Fibroblast of skin of back (primary cell): ENCODE measurements at regions not wholly inside any gene's neighbourhood (a gene's known extent, or its start where the extent isn't known, plus 50 kb on each side); places are given as distances from the start of the nearest gene placed in this dataset.

Experiments
- DNase-seq: peaks from one replicate; pipeline ENCODE4 v3.0.0-alpha.2; 2013

DNA sequence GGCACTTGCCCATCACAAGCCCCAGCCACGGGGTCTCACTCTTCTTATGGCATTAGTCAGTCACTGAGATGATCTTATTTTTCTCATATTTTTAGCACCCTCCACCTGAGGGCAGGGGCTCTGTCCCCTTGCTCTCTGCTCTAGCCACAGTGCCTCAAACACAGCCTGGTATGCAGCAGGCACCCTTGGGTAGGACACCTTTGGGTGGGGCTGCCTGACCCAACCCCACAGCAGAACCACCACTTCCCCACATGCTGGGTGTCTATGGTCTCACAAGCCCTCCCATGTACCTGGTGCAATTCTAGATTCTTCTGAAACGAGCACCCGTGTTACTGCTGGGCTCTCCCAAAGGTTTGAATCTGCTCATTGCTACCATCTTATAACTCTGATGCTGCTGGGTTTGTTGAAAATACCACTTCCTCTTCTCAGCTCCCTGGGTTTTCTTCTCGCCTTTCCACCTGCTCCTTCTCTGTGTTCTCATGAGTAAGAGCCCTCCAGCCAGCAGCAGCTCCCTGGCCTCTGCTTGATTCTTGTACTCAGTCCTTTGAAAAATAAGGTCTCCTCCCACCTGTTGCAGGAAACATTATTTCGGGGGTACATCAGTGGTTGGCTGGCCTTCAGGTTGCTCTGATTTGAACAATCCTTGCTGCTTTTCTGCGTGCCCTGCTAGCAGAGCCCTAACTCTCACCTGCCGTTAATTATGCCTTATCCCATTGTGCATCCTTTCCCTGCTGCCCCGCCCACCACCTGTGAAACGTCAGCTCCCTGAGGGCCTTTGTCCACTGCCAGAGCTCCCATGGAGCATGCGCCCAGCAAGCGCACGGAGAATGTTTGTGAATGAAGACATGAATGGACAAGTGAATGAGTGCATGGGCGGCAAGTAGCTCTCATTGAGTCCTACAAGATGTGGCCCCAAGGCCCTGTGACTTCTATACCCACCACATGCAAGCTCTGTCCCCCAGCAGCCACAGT lies 1181.6 kb downstream of the TBC1D22A start:
- DNase-seq: no peak

DNA sequence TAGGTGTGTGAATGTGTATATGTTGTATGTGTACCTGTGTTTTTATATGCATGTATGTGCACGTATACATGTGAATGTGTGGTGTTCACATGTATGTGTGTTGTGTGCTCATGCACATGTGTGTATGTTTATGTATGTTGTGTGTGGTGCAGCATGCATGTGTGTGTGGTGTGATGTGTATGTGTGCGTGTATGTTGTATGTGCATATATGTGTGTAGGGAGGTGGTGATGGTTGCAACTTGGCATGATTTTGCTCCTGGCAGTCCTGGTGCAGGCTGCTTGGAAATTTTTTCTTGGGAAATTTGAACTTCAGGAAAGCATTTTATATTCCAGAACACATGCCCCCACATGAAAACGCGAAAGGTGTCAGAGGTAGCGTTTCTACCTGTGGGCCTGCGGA lies 1177.8 kb downstream of the TBC1D22A start:
- DNase-seq: no peak

DNA sequence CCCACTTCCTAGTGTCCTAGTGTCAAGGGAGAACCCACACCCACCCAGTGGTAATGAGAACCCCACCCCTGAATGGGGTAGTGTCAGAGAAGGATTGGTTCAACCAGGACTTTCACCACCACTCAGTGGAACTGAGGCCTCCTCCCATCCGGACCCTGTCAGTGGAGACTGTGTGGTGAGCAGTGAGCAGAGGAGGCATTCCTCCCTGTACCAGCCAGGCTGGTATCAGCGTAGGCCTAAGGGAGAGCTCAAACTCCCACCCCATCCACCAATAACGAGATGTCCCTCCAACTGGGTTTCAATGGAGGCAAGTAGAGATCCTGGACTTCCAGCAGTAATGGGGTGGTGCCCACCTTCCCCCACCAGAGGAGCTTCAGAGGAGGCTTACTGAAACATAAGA lies 1171.4 kb downstream of the TBC1D22A start:
- DNase-seq: no peak

DNA sequence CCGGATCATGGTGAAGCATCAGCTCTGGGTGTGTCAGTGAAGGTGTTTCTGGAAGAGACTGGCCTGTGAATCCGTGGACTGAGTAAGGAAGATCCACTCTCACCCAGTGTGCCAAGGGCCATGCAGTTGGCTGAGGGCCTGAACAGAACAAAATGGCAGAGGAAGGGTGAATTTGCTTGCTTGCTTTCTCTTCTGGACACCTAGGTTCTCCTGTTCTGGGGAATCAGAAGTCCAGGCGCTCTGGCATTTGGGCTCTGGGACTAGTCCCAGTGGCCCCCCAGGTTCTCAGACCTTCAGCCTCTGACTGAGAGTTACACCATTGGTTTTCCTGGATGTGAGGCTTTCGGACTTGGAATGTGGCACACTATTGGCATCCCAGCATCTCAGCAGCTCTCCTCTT lies 1170.8 kb downstream of the TBC1D22A start:
- no peak for DNase-seq

DNA sequence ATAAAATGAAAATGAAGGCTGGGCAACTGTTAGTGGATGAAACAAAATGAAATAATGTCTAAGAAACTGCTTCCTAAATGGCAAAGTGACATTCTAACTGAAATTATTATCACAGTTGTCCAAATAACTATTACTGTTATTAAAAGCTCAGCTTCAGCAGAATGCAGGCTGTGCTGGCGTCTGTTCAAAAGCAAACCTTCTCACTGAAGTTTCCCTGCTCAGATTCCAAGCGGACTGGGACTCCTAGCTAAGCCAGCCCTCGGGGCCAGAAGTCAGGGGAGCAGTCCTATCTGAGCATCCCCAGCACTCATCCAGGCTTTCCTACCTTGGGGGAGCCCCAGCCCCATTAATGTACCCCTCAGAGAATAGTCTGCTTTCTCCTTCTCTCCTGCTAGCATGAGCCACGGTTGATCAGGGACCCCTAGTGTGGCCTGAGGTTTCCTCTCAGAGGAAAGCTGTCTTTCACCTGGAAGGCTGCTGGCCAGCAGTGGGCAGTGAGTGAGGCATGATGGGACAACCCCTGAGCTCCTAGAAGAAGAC lies 1167.3 kb downstream of the TBC1D22A start:
- DNase-seq: no peak

DNA sequence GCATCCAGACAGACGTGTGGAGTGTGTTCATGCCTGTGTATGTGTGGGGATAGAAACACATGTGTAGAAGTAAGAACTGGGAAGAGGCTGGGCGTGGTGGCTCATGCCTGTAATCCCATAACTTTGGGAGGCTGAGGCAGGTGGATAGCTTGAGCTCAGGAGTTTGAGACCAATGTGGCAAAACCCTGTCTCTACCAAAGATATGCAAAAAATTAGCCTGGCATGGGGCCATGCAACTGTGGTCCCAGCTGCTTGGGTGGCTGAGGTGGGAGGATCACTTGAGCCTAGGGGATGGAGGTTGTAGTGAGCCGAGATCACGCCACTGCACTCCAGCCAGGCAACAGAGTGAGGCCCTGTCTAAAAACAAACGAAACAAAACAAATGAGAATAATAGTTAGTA lies 1166.6 kb downstream of the TBC1D22A start:
- DNase-seq: no peak

DNA sequence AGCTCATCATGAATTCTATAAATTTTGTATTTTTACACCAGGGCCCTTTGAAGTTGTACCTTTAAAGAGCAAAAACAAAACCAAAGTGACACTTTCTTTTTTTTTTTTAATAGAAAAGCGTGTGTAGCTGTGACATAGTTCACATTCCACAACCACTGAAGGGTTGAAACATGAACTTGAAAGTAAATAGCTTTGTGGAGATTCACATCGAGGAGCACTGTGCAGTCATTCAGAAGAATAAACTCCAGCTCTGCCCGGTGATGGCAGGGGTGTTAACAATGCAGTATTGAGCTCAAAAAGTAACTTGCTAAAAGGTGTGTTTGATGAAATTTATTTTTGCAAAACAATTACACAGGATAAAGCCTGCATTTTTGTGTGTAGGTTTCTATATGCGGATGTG lies 1166.2 kb downstream of the TBC1D22A start:
- peak; percentile 18 for DNase-seq

DNA sequence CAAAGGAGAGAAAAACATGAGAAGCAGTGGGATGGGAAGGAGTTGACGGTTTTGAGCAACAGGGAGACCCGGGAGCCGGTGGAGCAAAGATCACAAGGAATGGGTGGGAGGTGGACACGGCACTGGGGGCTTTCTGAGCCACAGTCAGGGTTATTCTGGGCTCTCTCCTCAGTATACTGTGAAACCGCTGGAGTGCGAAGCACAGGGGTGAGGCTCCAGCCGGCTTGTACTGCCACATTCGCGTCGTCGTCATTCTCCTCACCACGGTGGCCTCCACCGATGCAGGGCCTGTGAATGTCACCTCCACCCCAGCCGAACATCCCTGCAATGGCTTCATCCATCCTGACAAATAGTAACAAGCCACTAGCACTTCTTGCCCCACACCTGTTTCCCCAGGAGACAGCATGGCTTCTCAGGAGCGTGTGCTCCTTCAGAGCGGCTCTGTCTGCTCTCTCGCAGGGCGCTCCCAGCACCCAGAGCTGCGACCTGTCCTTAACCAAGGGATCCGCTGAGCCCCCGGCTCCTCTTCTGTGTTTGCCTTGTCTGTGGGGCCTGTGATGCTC lies 1165.3 kb downstream of the TBC1D22A start:
- DNase-seq: no peak

DNA sequence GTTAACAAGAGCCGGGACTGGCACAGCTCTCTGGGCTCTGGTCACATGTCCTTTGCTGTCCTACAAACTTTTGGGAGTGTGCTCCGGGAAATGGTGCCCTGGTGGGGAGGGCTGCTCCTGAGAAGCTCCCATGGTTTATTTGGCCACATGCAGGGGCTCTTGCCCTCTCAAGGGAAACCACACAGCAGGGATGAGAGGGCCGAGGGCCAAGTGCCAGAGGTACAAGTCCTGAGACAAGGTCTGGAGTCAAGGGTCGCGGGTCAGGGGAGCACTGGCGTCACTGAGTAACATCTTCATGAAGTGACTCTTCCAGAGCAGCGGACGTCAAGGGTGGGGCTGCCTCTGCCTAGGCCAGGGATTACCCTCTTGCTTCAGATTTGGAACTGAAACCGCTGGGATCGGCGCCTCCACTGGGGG lies 1160.6 kb downstream of the TBC1D22A start:
- no peak for DNase-seq

DNA sequence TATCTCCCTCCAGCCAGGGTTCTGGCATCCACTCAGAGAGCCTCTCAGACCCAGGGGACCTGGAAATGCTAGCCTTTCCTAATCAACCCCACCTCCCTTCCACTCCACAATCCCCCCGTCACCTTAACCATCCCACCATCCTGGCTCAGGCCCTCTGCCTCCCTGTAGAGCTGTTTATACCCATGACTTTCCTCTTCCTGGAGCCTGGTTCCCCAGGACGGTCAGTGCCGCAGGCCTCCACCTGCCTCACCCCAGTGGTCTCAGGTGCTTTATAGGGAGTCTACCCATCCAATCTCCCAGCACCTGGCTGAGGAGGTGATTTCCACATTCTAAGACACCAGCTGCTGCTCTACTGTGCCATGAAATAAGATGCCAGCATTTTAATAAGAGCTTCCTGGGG lies 1159.5 kb downstream of the TBC1D22A start:
- no peak for DNase-seq

DNA sequence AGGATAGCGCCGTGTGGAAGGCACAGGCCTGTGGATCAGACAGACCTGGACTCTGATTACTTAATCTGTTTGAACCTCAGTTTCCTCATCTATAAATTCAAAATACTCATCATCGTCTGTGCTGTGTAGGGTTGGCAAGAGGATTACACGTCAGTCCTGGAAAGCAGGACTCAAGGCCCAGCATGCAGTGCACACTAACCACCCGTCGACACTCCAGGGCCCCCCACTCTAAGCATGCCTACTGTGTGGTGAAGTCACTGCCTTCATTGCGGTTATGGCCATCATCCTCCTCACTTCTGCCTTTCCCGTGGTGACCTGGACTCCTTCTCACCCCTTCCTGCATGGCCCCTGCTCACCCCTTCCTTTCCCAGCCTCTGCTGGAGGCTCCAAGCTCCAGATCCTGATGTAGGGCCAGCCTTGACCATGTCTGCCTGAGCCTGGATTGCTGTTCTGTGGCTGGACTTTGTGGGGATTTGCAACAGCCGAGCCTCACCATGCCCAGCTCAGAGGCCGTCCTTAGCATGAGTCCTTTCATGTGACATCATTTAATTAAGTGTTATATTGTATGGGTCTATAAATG lies 1158.0 kb downstream of the TBC1D22A start:
- no peak for DNase-seq

DNA sequence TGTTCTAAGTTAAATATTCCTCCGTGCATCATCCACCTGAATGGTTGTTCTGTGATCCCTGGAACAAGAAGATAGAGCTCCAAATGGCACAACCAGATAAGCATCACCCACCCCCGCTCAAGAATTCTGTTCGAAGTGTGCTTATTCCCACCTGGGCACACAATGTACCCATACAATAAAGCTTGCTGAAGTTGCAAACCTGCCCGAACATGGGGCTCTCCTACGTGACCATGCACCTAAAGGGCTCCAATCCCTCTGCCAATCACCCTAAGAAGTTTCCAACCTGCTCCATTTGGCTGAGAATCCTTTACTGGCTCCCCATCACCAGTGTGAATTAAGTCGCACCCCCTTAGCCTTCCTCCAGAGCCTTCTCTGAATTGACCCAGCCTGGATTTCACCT lies 1157.4 kb downstream of the TBC1D22A start:
- no peak for DNase-seq

DNA sequence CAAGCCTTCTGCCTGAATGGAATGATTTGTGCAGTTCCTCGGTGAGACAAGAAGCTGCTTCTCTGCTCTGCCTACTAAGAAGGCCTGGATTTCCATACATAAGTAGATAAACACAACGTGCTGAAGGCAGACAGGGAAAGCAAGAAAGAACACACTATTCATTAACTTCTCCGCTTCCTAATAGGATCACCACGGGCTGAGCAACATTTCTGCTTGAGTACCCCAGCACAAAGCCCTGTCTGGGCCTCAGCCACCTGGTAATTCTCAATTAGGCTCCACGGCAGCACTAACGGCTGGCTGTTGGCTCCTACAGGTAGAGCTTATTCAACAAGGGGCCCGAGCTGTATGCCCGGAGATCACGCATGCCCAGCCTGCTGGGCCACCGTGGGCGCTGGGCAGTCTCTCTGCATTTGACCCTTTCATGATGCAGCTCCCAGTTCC lies 1156.6 kb downstream of the TBC1D22A start:
- DNase-seq: no peak

DNA sequence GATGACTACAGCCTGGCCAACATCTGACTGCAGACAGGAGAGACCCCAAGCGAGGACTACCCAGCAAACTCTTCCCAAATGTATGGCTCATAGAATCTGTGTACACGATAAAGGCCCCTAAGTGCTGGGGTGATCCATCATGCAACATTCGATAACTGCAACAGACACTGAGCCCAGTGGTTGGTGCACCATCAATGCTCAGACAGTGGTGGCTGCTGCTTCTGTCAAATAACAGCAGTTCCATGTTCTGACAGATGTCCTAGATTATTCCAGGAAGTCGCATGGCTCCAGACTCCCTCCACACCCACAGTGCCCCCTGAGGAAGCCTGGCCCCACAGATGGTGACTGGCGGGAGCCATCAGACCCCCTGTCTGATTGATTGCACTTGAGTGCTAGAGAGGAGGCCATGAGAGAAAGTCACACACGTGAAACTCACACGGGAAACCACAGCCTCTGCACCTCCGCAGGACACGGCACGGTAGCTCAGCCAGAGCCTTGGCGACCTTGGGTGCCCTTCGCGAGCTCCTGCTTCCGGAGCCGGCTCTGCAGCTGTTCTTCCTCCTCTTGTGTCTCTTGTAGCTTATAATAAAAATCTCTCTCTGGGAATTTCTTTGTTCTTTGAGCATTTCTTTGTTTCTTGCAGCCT lies 1155.9 kb downstream of the TBC1D22A start:
- DNase-seq: no peak

DNA sequence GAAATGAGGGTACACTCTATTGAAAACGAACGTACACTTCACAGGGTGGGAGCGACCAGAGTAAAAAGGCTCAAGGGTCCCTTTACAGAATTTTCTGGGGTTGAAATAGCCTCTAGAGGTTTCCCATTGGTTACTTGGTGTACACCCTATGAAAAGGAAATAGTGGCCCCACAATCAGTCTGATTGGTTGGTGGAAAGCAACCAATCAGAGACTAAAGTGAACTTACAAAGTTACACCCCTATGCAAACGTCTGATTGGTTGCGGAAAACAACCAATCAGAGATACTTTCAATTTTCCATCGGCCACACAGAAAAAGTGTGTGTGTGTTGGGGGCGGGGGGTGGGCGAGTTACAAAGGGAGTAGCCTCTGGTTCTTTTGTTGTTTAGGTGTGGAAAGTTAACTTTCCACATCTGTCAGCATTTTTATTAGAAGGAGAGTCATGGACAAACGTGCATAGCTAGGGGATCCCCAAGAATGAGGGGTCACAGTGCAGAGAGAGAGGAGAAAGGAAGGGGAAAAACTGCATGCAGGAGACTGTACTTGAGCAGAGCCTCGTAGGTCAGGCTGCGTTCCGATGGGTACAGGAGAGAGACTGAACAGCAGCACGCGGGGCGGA lies 1152.1 kb downstream of the TBC1D22A start:
- DNase-seq: no peak

DNA sequence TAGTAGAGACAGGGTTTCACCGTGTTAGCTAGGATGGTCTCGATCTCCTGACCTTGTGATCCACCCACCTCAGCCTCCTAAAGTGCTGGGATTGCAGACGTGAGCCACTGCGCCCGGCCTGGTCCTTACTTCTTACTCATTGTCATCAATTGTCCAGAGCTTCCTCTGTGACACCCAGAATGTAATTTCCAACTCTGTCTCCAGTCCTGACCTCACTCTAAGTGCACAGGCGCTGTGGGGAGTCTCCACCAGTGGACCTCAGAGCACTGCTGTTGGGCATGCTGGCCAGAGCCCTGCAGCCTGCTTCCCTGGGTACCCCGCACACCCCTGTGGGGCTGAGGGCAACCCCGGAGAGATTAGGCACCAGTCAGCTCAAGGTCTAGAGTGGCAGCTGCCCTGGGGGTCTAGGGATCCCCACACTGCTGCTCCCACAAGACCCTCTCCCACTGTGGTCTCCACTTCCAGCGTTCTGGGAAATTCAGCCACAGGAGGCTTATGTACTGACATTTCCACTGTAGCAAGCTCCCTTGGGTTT lies 1140.3 kb downstream of the TBC1D22A start:
- no peak for DNase-seq

DNA sequence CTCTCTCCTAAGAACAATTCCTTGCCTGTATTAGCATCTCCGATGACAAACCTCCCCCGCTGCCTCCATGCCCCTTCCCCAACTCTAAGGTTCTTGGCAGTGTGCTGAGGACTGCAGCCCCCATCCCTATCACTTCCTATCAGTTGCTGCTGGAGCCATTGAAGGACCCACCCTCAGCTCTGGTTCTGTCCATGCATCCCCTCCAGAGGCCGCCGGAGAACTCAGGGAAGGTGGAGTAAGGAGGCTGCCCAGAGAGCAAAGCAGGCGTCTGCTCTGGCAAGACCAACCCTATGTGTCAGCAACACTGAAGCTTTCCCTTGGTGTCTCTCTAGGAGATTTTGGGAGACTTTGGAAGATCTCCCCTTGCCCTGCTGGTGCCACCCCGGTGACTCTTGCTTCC lies 1139.5 kb downstream of the TBC1D22A start:
- no peak for DNase-seq

DNA sequence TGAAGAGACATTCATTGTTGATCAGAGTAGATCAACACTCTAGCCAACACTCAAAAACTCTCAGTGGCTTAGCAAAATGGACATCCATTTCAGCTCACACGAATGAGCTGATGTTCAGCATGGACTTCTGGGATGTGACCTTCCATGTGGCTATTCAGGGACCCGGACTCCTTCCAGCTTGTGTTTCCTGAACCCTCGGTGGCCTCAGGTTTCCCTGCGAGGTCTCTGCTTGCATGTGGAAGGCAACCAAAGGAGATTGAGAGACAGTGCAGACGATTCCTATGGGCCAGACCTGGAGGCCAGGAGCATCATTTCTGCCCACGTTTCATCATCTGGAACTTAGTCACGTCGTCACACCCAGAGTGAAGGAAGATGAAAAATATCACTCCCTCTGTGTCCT lies 1137.4 kb downstream of the TBC1D22A start:
- DNase-seq: no peak

DNA sequence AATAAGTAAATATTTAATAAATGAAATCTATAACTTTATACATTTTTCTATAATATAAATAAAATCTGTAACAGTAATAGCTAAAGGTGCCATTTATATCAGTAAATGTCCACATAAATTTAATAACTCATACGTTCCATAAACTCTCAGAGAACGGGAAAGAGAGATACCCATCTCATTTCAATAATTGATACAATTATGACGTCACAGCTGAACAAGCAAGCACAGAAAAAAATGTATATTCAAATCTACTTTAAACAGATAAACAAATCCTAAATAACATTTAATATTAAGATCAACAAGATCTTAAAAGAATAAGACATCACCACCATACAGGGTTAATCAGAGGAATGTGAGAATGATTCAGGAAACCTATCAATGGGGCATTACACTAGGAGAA lies 1136.5 kb downstream of the TBC1D22A start:
- no peak for DNase-seq

DNA sequence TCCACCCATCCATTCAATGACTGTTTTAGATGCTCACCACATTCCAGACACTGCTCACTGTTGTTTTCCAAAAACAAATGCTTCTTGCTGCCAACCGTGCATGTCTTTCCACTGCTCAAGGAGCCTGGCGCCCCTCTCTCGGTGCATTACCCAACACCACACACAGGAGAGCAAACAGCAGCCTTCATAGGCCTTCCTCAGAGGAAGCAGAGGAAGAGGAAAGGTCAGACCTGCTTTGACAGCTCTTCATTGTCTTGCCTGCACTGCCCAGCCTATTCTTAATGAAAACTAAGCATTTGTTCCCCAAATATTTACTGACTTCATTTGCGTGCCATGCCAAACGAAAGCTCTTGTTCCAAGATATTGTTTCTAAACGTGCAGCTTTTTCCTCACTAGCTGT lies 1129.2 kb downstream of the TBC1D22A start:
- no peak for DNase-seq

DNA sequence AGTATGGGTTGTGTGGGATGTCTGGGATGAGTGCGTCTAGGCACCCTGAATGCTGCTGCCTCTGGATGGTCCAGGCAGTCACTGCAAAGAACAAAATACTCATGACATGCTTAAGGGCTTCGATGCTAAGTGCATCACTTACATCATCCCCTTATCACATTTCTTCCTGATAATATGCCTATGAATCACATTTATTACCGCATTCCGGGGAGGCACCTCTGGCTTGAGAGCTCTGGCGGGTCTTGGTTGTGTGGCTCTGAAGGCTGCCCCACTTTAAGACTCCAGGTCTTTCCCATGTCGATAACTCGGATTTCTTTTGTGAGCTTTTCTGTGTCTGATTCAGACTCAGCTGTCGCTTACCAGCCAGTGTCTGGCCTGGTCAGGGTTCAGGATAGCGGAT lies 1126.4 kb downstream of the TBC1D22A start:
- DNase-seq: no peak

DNA sequence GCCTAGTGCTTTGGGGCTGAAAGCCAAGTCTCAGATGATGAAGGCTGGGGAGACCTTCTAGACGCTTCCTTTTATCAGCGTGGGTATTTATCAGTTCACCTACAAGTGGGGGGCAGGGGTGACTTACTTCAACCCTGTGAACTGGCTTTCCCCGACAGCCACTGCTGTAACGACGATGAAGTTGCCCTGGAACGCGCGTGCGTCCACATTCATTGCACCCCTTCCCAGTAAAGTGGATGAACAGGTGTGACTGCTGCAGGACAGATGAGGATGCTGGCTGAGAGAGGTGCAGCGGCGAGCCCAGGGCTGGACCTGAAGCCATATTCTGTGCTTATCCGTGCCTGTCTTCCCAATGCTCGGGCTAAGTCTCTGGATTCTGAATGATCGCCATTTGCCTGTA lies 1122.3 kb downstream of the TBC1D22A start:
- no peak for DNase-seq
